ENCODE measurements at regions not wholly inside any gene's neighbourhood (a gene's known extent, or its start where the extent isn't known, plus 50 kb on each side); places are given as distances from the start of the nearest gene placed in this dataset.

DNA sequence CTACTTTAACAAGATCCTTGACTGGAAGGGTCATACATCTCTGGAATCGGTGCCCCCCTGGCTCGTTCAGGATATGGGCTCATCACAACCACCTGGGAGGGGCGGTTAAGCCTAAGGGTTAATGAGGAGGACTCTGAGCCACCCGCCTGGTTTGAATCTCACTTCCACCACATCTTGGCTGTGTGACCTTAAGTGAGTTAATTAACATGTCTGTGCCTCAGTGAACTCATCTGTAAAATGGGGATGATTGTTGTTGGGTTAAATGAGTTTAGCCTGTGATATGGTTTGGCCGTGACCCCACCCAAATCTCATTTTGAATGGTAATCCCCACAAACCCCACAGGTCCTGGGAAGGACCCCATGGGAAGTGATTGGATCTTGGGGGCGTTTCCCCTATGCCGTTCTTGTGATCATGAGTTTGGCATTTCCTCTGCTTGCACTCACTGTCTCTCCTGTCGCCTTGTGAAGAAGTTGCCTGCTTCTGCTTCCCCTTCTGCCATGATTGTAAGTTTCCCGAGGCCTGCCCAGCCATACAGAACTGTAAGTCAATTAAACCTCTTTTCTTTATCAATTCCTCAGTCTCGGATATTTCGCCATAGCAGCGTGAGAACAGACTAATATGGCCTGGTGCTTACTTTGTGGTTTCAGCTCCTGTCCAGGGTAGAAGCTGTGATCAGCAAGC lies 214.0 kb upstream of the CIBAR2 start:
- TF ChIP-seq, protein P1, sequence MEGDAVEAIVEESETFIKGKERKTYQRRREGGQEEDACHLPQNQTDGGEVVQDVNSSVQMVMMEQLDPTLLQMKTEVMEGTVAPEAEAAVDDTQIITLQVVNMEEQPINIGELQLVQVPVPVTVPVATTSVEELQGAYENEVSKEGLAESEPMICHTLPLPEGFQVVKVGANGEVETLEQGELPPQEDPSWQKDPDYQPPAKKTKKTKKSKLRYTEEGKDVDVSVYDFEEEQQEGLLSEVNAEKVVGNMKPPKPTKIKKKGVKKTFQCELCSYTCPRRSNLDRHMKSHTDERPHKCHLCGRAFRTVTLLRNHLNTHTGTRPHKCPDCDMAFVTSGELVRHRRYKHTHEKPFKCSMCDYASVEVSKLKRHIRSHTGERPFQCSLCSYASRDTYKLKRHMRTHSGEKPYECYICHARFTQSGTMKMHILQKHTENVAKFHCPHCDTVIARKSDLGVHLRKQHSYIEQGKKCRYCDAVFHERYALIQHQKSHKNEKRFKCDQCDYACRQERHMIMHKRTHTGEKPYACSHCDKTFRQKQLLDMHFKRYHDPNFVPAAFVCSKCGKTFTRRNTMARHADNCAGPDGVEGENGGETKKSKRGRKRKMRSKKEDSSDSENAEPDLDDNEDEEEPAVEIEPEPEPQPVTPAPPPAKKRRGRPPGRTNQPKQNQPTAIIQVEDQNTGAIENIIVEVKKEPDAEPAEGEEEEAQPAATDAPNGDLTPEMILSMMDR (IDR thresholded peaks at IDR 0.05), result no peak
- no peak for TF ChIP-seq POLR2A (IDR thresholded peaks at IDR 0.05)

Measured in lower leg skin (tissue), 3 donors.